Mesenchymal stem cell (in vitro differentiated cells and primary cell): ENCODE measurements at regions not wholly inside any gene's neighbourhood (a gene's known extent, or its start where the extent isn't known, plus 50 kb on each side); places are given as distances from the start of the nearest gene placed in this dataset.

Experiments
- DNase-seq: peaks from one replicate; pipeline ENCODE4 v3.0.0-alpha.2; 2013
- H2AFZ ChIP-seq: one replicate; pipeline ENCODE4 v1.6.1; 2013; ENCODE audit warnings: low read depth, mild to moderate bottlenecking, control low read depth, inconsistent platforms, low read length, moderate library complexity
- H2AK5ac ChIP-seq: 2 replicates; pipeline ENCODE4 v1.6.1; 2013; ENCODE audit warnings: low read length, moderate library complexity, mild to moderate bottlenecking, inconsistent platforms; ENCODE audit not compliant: severe bottlenecking
- H2BK120ac ChIP-seq: one replicate; pipeline ENCODE4 v1.6.1; 2013; ENCODE audit warnings: low read depth, mild to moderate bottlenecking, inconsistent platforms, low read length, moderate library complexity
- H2BK12ac ChIP-seq, 2 experiments: one replicate each; pipeline ENCODE4 v1.6.1; 2013; ENCODE audit warnings: inconsistent platforms in 2 of 2, low read length in 2 of 2, mild to moderate bottlenecking in 2 of 2, moderate library complexity in 2 of 2, control low read depth in 1 of 2
- H2BK15ac ChIP-seq: one replicate; pipeline ENCODE4 v1.6.1; 2013; ENCODE audit warnings: mild to moderate bottlenecking, low read depth, inconsistent platforms; ENCODE audit not compliant: poor library complexity, severe bottlenecking
- H2BK5ac ChIP-seq: 2 replicates; pipeline ENCODE4 v1.6.1; 2013; ENCODE audit warnings: low read depth, mild to moderate bottlenecking, low read length, control low read depth, inconsistent platforms; ENCODE audit not compliant: poor library complexity, severe bottlenecking
- H3K14ac ChIP-seq, 2 experiments: one replicate each; pipeline ENCODE4 v1.6.1; 2013; ENCODE audit warnings: inconsistent platforms in 2 of 2, low read length in 2 of 2, control low read depth in 1 of 2, mild to moderate bottlenecking in 1 of 2, moderate library complexity in 1 of 2
- H3K18ac ChIP-seq, 2 experiments: one replicate each; pipeline ENCODE4 v1.6.1; 2013; ENCODE audit warnings: inconsistent platforms in 2 of 2, low read length in 2 of 2, control low read depth in 1 of 2, low read depth in 1 of 2, mild to moderate bottlenecking in 1 of 2
- H3K23ac ChIP-seq, 2 experiments: one replicate each; pipeline ENCODE4 v1.6.1; 2013; ENCODE audit warnings: inconsistent platforms in 2 of 2, low read length in 2 of 2, mild to moderate bottlenecking in 2 of 2, moderate library complexity in 2 of 2, control low read depth in 1 of 2
- H3K27ac ChIP-seq: 2 replicates; pipeline ENCODE4 v1.5.1; 2013; ENCODE audit warnings: mild to moderate bottlenecking, moderate library complexity, low read length, control low read depth, inconsistent platforms; ENCODE audit not compliant: poor library complexity, severe bottlenecking
- H3K27me3 ChIP-seq, 2 experiments: 2 replicates each; pipeline versions ENCODE4 v1.6.1 to v1.7.0; 2013; ENCODE audit warnings: low read length in 2 of 2, mild to moderate bottlenecking in 2 of 2, moderate library complexity in 2 of 2, control low read depth in 1 of 2, inconsistent platforms in 1 of 2; ENCODE audit not compliant: control insufficient read depth in 1 of 2, insufficient read depth in 1 of 2
- H3K36me3 ChIP-seq, 2 experiments: 2 replicates each; pipeline versions ENCODE4 v1.6.1 to v1.7.0; 2013; ENCODE audit warnings: low read length in 2 of 2, control low read depth in 1 of 2, inconsistent platforms in 1 of 2, low read depth in 1 of 2, mild to moderate bottlenecking in 1 of 2; ENCODE audit not compliant: insufficient read depth in 2 of 2, control insufficient read depth in 1 of 2
- H3K4ac ChIP-seq, 2 experiments: one replicate each; pipeline ENCODE4 v1.6.1; 2013; ENCODE audit warnings: inconsistent platforms in 2 of 2, low read length in 2 of 2, mild to moderate bottlenecking in 2 of 2, moderate library complexity in 2 of 2, control low read depth in 1 of 2, low read depth in 1 of 2
- H3K4me1 ChIP-seq: 2 replicates; pipeline ENCODE4 v1.6.1; 2013; ENCODE audit warnings: low read depth, low read length, control low read depth; ENCODE audit not compliant: control insufficient read depth, insufficient read depth
- H3K4me2 ChIP-seq: 2 replicates; pipeline ENCODE4 v1.6.1; 2013; ENCODE audit warnings: low read length, mild to moderate bottlenecking, inconsistent platforms; ENCODE audit not compliant: poor library complexity, severe bottlenecking
- H3K4me3 ChIP-seq, 2 experiments: 2 replicates each; pipeline versions ENCODE4 v1.5.1 to v1.7.0; 2013; ENCODE audit warnings: low read length in 2 of 2, mild to moderate bottlenecking in 2 of 2, control low read depth in 1 of 2, low read depth in 1 of 2; ENCODE audit not compliant: insufficient read depth in 1 of 2
- H3K79me1 ChIP-seq: replicated peaks from 2 replicates; pipeline ENCODE4 v1.6.1; 2013; ENCODE audit warnings: mild to moderate bottlenecking, control low read depth, low read length, inconsistent platforms; ENCODE audit not compliant: poor library complexity, severe bottlenecking
- H3K9ac ChIP-seq: 2 replicates; pipeline ENCODE4 v1.7.0; 2013; ENCODE audit warnings: mild to moderate bottlenecking, low read length, moderate library complexity
- H3K9me3 ChIP-seq: 2 replicates; pipeline ENCODE4 v1.7.0; 2013; ENCODE audit warnings: mild to moderate bottlenecking, low read length; ENCODE audit not compliant: control insufficient read depth
- H4K8ac ChIP-seq: one replicate; pipeline ENCODE4 v1.6.1; 2013; ENCODE audit warnings: inconsistent platforms, mild to moderate bottlenecking, low read length, moderate library complexity
- H4K91ac ChIP-seq: one replicate; pipeline ENCODE4 v1.6.1; 2013; ENCODE audit warnings: mild to moderate bottlenecking, low read length, inconsistent platforms
- WGBS: methylation state at CpG from one replicate; pipeline ENCODE4 v1.1.7; 2013; ENCODE audit warnings: mixed read lengths; 5-methylcytosine and 5-hydroxymethylcytosine counted together

- Histone ChIP-seq H2AK5ac (no peak overlapping the region), H3K79me1 (no peaks in the 10 kb centered on the region), H2AFZ (no peak overlapping the region), H2BK12ac (no peak overlapping the region), H4K91ac (no peak overlapping the region), H3K9me3 (no peaks in the 10 kb centered on the region), H2BK120ac (no peak overlapping the region), H3K4me2 (no peak overlapping the region), H3K4me1 (no peaks in the 10 kb centered on the region), H3K4ac (no peak overlapping the region), H3K27ac (no peak overlapping the region), H4K8ac (no peak overlapping the region), H3K27me3 (peaks cover 10 to 17% of the 10 kb centered on the region in 2 experiments), H2BK5ac (no peak overlapping the region), H3K18ac (no peak overlapping the region), H3K36me3 (no peaks in the 10 kb centered on the region), H2BK15ac (no peak overlapping the region), H3K14ac (no peak overlapping the region), H3K4me3 (no peak overlapping the region), H3K9ac (no peak overlapping the region), H3K23ac (no peak overlapping the region)
- no peak for DNase-seq
- WGBS, result 73% methylated on average over 5 of the region's 5 CpGs
These were observed 84.4 kb upstream of the SYT6 start for GRCh38 chr1:114238053-114238452.

- Histone ChIP-seq H2BK12ac (no peak overlapping the region), H2BK120ac (no peak overlapping the region), H4K8ac (no peak overlapping the region), H3K27ac (no peak overlapping the region), H3K14ac (no peak overlapping the region), H3K9ac (no peak overlapping the region), H3K4me3 (no peak overlapping the region), H3K79me1 (no peaks in the 10 kb centered on the region), H3K9me3 (no peaks in the 10 kb centered on the region), H3K36me3 (no peaks in the 10 kb centered on the region), H2BK5ac (no peak overlapping the region), H3K4ac (no peak overlapping the region), H3K27me3 (peaks cover 10 to 17% of the 10 kb centered on the region in 2 experiments), H3K23ac (no peak overlapping the region), H3K4me2 (no peak overlapping the region), H3K4me1 (no peaks in the 10 kb centered on the region), H2AFZ (no peak overlapping the region), H2AK5ac (no peak overlapping the region), H3K18ac (no peak overlapping the region), H4K91ac (no peak overlapping the region), H2BK15ac (no peak overlapping the region)
- WGBS, result 71% methylated on average over 6 of the region's 7 CpGs
- DNase-seq, result no peak
These were observed 82.8 kb upstream of the SYT6 start for GRCh38 chr1:114236517-114236916.

GRCh38 chr1:114235960-114236359 lies 82.3 kb upstream of the SYT6 start:
- Histone ChIP-seq H3K79me1 (no peaks in the 10 kb centered on the region), H3K27ac (no peak overlapping the region), H3K27me3 (peaks cover 14 to 23% of the 10 kb centered on the region in 2 experiments), H3K4me2 (no peak overlapping the region), H2BK5ac (no peak overlapping the region), H3K9me3 (no peaks in the 10 kb centered on the region), H3K4ac (no peak overlapping the region), H3K14ac (no peak overlapping the region), H4K8ac (no peak overlapping the region), H3K4me3 (no peak overlapping the region), H3K9ac (no peak overlapping the region), H3K18ac (no peak overlapping the region), H2BK120ac (no peak overlapping the region), H2BK12ac (no peak overlapping the region), H4K91ac (no peak overlapping the region), H2AK5ac (no peak overlapping the region), H3K4me1 (no peaks in the 10 kb centered on the region), H2AFZ (no peak overlapping the region), H2BK15ac (no peak overlapping the region), H3K23ac (no peak overlapping the region), H3K36me3 (no peaks in the 10 kb centered on the region)
- no peak for DNase-seq
- 87% methylated on average over 3 of the region's 4 CpGs for WGBS

- Histone ChIP-seq H3K9ac (no peak overlapping the region), H2BK120ac (no peak overlapping the region), H2AFZ (no peak overlapping the region), H3K4me2 (no peak overlapping the region), H3K4ac (no peak overlapping the region), H3K4me1 (no peaks in the 10 kb centered on the region), H4K8ac (no peak overlapping the region), H3K27ac (no peak overlapping the region), H3K4me3 (no peak overlapping the region), H2BK5ac (no peak overlapping the region), H3K14ac (no peak overlapping the region), H3K23ac (no peak overlapping the region), H2BK12ac (no peak overlapping the region), H2AK5ac (no peak overlapping the region), H3K36me3 (no peaks in the 10 kb centered on the region), H3K27me3 (peaks cover 16 to 25% of the 10 kb centered on the region in 2 experiments), H3K79me1 (no peaks in the 10 kb centered on the region), H4K91ac (no peak overlapping the region), H2BK15ac (no peak overlapping the region), H3K9me3 (no peaks in the 10 kb centered on the region), H3K18ac (no peak overlapping the region)
- WGBS, result 70% methylated on average over 2 of the region's 3 CpGs
- no peak for DNase-seq
These were observed 81.6 kb upstream of the SYT6 start for GRCh38 chr1:114235281-114235680.
